ENCODE measurements at regions not wholly inside any gene's neighbourhood (a gene's known extent, or its start where the extent isn't known, plus 50 kb on each side); places are given as distances from the start of the nearest gene placed in this dataset.
"Not testable (repeated sequence)": the region's sequence is repeated elsewhere in the genome, so short reads cannot be mapped to it uniquely, and the experiment has no call there.

DNA sequence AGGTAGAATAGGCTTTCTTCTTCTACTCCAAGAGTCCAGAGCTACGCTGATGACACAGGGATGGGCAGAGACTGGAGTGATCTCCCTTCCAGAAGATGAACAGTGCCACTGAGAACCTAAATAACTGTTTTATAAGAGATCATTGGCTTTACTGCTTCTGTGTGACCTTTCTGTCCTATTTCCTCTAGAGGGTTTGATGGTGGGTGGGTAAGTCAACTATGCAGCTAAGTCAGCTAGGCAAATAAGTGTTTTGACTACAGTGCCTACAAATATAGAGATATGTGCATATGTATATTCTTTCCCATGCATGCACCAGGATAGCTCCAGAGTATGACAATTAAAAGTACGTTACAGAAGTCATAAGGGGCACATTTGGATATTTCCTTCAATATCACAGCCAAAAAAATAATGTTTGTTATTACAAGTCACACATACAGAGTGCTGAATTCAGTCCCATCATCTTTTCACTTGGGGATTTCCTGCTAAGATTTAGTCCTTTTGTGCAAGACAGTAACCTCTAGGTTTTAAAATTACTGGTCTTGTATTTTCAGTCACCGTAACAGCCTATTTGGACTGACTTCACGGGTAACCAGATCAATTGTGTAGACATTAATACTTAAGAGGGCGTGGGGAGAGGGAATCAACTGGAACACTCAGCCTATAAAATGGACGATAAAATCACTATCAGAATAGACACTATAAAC lies 412.6 kb upstream of the SOX5 start:
- DNase-seq (ENCODE audit: low read depth): no peak

DNA sequence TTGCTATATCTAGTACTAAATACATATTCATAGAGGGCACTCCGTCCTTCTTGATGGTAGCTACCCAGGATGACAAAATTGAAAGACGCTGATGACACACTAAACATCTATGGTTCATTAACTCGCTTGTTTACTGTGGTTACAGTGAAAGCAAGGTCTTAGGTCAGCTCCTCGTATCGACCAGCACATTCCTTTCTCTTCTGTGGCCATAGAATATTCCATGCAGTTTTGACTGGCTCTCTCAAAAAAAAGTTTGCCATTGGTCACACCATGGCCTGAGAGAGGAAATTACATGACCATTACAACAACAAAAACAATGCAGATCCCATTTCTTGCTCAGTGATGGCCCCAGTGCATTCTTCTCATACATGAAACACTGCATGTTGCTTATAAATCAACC lies 411.4 kb upstream of the SOX5 start:
- DNase-seq (ENCODE audit: low read depth): no peak

DNA sequence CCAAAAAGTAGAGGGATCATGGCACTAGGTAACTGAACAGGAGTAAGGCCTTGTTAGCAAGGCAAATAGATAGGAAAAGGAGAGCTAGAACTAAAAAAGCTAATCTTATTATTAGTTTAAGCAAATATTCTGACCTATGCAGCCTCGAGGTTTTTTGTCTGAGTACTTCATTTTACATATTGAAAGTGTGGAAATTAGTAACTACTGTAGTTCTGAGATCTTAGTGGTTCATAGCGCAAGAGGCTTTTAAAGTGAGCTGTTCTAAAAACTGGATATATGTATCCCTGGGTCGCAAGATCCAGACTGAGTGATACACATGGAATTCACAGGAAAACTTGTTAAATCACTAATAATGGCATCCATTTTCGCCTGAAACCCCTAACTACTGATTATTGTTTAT lies 411.0 kb upstream of the SOX5 start:
- DNase-seq (ENCODE audit: low read depth): no peak

DNA sequence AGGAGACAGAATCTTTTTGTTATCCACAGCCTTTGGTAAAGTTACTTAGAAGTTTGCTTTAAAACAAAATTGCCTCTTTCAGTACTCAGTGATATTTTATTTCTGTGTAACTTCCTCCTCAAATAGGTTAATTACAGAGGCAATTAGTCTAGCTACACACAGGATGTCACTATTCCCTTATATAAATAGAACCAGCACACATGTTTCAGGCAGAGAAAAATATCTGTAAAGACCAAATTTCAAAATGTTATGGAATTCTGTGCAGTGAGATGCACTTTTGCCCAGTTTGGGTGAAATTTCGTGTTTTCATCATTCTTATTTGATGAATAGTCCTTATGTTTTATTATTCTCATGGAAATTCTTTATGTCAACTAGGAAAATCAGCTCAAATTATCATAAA lies 410.6 kb upstream of the SOX5 start:
- no peak for DNase-seq (ENCODE audit: low read depth)

DNA sequence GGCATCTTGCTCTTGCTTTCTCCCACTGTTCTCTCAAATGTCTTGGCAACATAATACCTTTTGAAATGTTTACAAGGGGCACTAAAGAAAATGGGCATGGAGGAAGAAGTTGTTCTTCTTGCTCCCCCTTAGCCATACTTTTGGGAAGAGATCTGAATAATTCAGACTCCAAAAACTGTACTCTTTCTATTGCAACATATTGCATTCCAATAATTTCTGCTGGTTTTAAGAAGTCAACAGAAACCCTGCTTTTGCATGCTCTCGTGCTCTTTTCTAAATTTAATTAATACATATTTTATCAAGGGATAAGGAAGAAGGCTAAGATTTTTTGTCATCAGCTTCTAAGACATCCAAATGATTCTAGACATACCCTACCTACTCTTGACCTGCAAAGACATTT lies 409.9 kb upstream of the SOX5 start:
- DNase-seq (ENCODE audit: low read depth): no peak

DNA sequence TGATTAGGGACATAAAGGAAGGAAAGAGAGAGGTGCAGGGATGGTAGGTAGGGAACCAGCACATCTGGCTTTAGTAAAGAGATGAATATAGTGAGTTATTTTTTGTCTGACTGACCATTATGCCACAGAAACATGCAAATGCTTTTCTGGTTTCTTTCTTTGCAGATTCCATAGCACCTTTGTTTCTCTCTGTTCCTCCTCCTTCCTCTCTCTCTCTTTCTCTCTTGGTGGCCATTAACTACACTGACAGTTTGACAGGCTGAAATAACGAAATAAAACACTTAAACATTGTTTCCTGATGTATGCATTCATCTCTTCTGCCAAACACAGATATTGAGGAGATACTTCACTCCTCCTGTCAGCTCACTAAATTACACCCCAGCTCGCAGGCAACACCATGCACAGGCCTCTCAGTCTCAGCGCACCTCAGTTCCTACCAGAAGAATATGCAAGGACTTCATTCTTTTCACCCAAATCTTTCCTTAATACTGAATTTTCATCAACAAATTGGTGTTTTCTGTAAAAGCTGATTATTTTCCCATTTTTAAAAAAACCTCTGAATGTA lies 406.9 kb upstream of the SOX5 start:
- no peak for DNase-seq (ENCODE audit: low read depth)

DNA sequence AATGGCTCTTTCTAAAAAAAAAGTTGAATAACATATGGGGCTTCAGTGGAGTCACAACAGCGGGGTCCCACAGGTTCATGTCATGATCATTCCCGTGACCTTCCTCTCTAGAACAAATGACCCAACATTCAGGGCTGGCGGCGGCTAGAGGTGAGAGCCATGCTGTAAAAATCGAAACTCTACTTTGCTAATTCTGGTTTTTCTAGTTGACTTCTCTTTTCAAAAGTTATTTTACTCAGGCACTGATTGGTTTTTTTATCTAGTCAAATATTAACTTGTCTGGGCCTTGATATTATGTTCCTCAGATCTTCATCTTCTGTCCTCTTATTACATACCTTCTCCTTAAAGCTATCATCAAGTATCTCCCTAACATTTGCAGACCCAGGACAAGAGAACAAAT lies 402.9 kb upstream of the SOX5 start:
- no peak for DNase-seq (ENCODE audit: low read depth)

DNA sequence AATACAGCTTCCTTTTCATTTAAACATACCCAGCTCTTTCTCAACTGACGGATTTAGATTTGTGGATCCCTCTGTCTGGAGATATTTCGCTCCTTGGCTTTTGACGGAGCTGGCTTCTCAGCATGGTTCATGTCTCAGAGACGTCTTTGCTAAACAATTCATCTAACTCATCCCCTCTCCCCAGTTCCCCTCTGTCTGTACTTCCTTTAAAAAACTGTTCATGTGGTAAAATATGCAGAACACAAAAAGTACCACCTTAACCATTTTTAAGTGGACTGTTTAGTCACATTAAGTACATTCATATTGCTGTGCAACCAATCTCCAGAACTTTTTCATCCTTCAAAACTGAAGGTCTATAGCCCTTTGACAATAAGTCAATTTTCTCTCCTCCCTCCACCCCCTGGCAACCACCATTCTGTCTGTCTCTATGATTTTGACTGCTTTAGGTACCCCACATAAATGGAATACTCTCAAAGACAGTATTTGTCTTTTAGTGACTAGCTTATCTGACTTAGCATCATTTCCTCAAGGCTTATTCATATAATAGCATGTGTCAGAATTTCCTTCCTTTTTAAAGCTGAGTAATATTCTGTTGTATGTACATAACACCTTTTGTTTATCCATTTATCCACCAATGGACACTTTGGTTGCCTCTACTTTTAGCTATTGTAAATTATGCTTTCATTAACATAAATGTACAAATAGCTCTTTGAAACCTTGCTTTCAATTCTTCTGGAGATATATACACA lies 399.8 kb upstream of the SOX5 start:
- no peak for DNase-seq (ENCODE audit: low read depth)

DNA sequence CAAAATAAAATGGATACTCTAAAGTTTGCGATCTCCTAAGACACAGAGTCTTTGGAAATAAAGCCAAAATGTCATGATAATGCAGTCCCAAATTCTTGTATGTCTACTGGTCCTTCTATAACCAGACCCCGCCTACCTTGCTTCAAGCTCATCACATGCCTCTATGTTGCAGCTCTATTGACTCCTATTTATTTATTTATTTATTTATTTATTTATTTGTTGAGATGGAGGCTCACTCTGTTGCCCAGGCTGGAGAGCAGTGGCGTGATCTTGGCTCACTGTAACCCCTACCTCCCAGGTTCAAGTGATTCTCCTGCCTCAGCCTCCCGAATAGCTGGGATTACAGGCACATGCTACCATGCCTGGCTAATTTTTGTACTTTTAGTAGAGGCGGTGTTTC lies 398.7 kb upstream of the SOX5 start:
- not testable (repeated sequence) for DNase-seq (ENCODE audit: low read depth)

DNA sequence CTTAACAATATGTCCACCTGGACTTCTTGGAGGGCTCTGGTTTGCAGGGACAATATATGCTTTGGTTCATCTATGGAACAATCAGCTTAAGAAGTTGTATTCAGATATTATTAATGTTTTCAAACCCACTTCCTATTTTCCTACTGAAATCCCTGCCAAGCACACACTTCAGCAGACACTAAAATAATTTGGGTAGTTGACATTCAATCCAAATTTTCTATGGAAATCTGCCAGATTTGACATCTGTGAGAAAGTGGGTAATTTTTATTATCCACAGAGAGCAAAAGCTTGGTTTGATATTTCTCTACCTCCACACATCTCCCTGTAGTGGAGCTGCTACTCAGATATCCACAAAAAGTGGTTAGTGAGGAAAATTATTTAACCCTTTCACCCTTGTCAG lies 378.8 kb upstream of the SOX5 start:
- DNase-seq (ENCODE audit: low read depth): no peak

DNA sequence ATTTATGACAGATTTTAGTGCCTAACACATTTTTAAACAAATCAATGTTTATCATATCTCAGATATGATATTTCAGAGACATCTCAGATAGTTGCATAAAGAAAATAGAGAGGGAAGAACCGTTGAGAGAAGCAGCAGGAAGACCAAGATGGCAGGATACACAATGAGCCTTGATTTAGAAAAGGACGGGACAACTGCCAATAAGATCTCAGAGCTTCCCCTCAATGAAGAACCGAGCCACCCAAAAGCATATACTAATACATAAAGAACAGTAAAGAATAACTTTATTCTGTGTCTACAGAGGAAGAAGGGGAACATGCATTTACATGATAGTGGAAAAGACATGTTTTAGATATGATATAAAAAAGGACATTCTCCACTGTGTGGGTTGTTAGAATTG lies 375.9 kb upstream of the SOX5 start:
- DNase-seq (ENCODE audit: low read depth): no peak

DNA sequence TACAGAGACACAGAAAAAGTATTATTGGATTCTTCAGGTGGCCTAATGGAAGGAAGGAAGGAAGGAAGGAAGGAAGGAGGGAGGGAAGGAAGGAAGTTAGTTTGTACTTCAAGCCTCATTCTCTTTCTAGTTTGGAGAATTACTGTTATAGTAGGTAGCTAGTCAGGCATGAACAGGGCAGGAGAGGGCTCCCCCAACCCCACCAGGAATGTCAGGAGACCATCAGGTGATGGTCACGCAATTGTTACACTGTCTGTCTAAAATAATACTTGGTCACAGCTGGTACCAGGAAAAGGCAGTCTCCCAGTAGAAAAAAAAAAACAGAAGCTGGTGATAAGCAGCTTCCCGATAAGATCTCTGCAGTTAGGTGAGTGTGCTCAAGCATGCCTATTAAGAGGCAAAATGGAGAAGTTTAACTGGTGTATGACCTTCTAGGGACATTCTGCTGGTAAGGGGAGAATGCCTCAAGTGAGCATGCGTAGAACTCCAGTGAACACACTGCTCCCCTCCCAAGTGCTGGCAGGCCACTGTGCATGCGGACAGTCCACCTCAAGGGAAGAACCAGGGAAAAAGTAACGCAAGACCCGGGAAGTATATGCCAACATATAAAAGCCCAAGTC lies 358.4 kb upstream of the SOX5 start:
- no peak for DNase-seq (ENCODE audit: low read depth)

DNA sequence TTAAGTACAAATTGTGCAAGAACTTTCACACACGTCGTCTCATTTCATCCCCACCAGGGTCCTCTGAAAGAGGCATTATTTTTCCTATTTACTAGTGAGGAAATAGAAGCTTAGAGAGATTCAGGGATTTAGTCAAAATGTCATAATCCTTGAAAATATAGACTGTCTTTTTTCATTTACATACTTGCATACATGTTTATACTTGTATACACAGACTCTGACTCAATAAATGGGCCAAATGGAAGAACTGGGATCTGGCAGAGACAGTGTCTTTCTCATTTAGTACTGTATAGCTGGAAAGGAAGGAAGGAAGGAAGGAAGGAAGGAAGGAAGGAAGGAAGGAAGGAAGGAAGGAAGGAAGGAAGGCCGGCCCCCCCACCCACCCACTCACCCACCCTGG lies 357.7 kb upstream of the SOX5 start:
- no peak for DNase-seq (ENCODE audit: low read depth)

DNA sequence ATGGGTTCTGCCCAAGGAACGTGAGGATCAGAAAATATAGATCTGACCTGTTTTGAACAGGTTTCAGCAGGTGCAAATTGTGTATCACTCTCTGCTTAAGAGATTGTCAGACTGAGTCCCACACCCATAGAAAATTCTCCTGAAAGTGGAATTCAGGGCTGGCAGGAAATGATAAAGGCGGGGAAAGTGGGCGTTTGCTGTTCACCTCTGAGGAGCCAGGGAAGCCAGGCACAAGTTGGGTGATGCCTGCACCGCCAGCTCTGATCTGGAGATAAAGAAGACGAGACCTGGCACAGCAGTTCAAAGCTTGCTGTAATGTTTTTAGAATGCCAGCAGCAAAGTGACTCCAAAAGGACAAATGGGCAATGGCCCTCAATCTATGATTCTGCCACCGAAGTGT lies 356.5 kb upstream of the SOX5 start:
- no peak for DNase-seq (ENCODE audit: low read depth)

DNA sequence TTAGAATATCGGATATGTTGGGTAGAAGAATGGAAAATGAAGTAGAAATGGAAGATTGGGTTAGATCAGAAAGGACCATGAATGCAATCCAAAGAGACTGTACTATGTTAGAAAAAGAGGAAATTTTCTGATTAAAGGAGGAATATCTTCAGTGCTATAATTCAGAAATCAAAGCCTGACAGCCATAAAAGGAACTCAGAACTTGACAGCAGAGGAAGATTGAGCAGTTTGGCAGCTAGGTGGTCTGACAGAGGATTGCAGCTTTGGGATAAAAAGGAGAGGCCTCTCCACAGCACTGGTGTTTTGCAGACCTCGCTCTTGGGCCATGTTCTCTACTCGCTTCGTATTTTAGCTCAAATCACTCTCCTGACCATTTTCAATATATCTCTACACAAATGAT lies 354.8 kb upstream of the SOX5 start:
- DNase-seq (ENCODE audit: low read depth): no peak

DNA sequence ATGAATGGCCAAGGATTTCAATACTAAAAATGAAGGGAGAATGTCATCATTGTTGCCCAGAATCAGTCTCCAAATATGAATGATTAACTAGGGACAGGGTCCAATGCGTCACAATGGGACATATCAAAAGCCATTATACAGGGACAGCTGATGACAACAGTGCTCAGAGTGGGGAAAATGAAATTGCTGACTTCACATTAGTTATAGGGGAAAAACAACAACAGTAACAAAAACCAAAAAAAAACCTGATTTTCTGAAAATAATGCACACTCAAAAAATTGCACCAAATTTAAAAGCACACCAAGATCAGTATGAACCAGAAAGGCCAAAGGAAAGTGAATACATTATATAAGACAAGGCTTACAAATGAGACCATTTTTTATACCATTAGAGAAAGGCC lies 353.2 kb upstream of the SOX5 start:
- no peak for DNase-seq (ENCODE audit: low read depth)

DNA sequence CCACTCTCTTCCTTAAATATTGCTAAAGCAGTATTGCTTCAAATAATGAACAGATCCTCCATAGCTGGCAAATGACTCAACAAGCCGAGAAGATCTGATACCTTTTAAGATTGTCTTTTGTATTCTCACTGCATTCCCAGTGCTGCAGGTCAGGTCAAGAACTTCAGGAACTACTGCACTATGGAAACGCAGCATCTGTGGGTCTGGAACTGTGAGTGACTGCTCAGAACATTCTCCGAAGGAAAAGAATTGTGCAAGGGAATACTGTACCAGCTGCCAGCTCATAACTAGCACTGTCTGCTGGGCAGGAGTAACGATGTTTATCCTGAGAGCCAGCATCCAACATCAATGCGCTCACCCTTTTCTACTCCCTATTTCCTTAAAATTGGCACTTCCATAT lies 348.0 kb upstream of the SOX5 start:
- DNase-seq (ENCODE audit: low read depth): no peak

DNA sequence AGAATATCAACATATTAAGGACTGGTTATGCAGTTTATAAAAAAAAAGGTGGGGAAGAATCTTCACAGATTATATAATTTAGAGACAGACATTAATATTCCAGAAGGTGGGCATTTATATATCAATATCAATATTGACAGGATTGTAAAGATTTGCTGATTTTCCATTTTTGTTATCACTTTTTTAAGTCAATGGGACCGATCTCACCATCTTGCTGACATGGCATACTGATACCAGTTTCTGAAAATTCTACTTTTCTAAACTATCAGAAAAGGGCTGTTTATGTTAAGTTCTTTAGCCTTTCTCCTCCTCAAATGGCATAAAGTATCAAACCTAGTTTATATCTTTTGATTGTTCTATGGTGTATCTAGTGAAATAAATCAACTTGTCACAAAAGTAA lies 344.1 kb upstream of the SOX5 start:
- no peak for DNase-seq (ENCODE audit: low read depth)

DNA sequence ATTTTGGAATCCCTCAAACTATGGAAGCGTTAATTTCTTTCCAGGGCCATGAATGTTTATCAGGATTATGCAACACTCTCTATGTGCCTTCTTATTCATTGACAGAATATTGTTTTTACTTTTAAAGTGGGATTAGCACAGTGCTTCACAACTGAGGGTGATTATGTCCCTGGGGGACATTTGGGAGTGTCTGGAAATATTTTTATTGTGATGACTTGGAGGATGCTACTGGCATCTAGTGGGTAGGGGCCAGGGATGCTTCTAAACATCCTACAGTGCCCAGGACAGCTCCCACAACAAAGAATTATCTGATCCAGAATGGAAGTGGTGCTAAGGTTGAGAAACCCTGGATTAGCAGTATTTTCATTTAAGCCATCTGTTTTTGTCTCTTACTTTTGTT lies 338.5 kb upstream of the SOX5 start:
- DNase-seq (ENCODE audit: low read depth): no peak

DNA sequence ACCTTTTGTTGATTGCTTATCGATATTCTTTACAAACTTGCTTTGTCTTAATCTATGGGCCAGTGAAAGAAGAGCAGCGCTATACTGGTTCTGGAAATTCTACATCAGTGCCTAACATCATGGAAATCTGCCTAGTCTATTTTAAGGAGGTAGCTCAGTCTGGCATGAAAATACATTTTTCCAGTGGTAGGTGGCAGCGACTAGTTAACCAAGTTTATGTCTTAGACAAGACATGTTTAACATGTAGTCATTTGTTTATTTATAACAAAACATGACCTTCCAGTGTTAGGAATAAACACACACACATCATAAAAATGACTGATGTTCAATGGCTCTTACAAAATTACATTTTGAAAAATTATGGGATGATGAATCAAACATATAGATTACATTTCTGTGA lies 336.0 kb upstream of the SOX5 start:
- DNase-seq (ENCODE audit: low read depth): no peak

DNA sequence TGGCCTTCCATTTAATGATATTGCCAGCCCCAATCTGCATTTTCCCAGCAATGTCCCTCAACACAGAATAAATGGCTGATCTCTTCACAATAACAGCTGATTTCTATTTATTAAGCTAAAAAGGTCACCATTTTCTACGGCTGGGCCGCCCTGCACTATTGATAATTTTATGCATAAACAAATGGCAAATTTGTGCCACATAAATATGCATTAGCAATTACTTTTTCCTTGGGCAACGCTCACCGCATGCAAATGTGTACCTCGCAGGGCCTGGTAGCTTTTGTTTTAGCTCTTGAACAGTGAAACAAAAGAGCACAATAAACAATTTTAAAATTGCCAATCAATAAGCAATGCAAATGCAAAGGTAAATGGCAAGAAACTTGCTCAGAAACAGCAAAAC lies 331.9 kb upstream of the SOX5 start:
- DNase-seq (ENCODE audit: low read depth): no peak

DNA sequence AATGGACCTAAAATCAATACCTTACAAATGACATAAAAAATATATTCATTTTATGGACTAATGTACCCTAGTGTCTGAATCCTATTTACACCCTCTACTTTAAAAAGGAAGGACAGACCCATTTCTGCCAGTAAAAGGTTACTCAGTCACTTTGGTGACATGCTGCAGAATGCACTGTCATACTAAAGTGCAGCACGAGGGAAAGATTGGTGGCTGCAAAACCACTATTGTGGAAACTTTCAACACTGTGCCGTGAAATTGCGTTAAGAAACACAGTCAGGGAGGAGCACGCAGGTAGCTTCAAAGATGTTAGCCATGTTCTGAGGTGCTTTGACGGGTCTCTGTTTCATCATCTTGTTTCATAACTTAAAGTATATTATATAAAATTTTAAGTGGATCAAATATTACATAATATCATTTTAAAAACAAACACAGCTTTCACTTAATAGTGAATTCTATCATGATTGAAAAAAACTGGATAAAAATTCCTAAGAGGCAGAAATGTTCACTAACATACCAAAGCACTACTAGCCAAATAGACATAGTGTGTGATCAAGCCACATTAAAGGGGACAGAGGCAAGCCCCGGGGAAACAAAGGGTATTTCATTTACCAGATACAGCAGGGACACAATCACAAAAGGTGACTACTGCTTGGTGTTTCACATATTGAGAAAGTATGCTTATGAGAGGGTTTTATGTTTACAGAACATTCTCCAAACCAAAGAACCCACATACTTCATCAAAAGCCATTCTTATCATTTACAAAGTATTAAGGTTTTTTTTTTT lies 330.8 kb upstream of the SOX5 start:
- no peak for DNase-seq (ENCODE audit: low read depth)

DNA sequence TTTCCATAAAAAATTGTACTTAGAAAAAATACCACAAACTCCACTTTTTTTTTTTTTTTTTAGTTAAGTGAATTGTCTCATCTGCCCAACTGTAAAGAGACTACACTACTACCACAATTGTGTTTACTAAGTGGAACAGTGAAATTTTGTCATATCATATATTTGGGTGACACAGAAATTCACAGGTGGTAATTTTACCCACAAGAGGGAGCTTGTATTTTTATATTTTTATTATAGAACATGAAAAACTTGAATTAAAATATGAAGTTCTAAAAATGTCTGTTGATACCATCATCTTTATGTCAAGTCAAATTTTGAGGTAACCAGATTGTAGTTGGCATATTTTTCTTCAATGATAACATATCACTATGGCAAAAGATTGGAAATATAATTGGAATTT lies 329.4 kb upstream of the SOX5 start:
- DNase-seq (ENCODE audit: low read depth): no peak
